GM12878 (cell line): ENCODE measurements at regions not wholly inside any gene's neighbourhood (a gene's known extent, or its start where the extent isn't known, plus 50 kb on each side); places are given as distances from the start of the nearest gene placed in this dataset.

Source experiments
- ATAC-seq: fragments of 200-7000 bp; cut with Tn5 transposase; 3 replicates; pipeline ENCODE4 v1.9.1; 2020; ENCODE audit warnings: mild to moderate bottlenecking, moderate library complexity
- BruUV-seq: library from RNA; stranded (reverse); fragments of 400-500 nt; replicated peaks from 2 replicates; lab custom pipeline; 2021; lab: Mats Ljungman, UMichigan
- CTCF ChIA-PET: fragments of 300-600 bp; sonication (Branson Sonifier 250); formaldehyde crosslinking; extraction: SDS; loops from one replicate; lab custom pipeline; 2021; ENCODE audit warnings: inconsistent platforms; lab: Yijun Ruan, JAX
- POLR2A ChIA-PET: fragments of 350-600 bp; formaldehyde crosslinking; extraction: SDS; loops from one replicate; lab custom pipeline; 2021; ENCODE audit warnings: inconsistent platforms; lab: Charles Lee
- RAD21 ChIA-PET: fragments of 300-600 bp; sonication (Branson Sonifier 250); formaldehyde crosslinking; loops from one replicate; lab custom pipeline; 2023; ENCODE audit warnings: antibody characterized with exemption; ENCODE audit not compliant: unreplicated experiment; lab: Charles Lee
- SMC1A ChIA-PET: fragments of 300-600 bp; sonication (Branson Sonifier 250); formaldehyde crosslinking; loops from one replicate; lab custom pipeline; 2023; ENCODE audit not compliant: unreplicated experiment, uncharacterized antibody; lab: Charles Lee
- DNase-seq: peaks from one replicate; pipeline ENCODE4 v3.0.0-alpha.2; 2011; ENCODE audit warnings: low read depth, low spot score
- FAIRE-seq: peaks from 3 replicates; lab custom pipeline; 2011; peaks lifted over from hg19 to GRCh38; lab: Jason Lieb, UNC
- H2AFZ ChIP-seq: 2 replicates; pipeline ENCODE4 v1.6.0; 2011; ENCODE audit warnings: low read depth, low read length, control low read depth; ENCODE audit not compliant: control insufficient read depth
- H3K27ac ChIP-seq: 2 replicates; pipeline ENCODE4 v1.5.1; 2011; ENCODE audit warnings: control low read depth; ENCODE audit not compliant: control insufficient read depth, insufficient read depth
- H3K27me3 ChIP-seq, 2 experiments: replicated peaks in 1 of 2; 2 replicates each; pipeline versions ENCODE4 v1.6.0 to v1.6.1; 2011; ENCODE audit warnings: low read length in 1 of 2; ENCODE audit not compliant: control insufficient read depth in 2 of 2, insufficient read depth in 2 of 2
- H3K36me3 ChIP-seq, 2 experiments: 2 replicates each; pipeline ENCODE4 v1.5.1; 2011; ENCODE audit warnings: low read length in 1 of 2; ENCODE audit not compliant: control insufficient read depth in 2 of 2, insufficient read depth in 2 of 2
- H3K4me1 ChIP-seq: 2 replicates; pipeline ENCODE4 v1.6.1; 2011; ENCODE audit warnings: mild to moderate bottlenecking, low read length, moderate library complexity, mixed read lengths; ENCODE audit not compliant: control insufficient read depth, insufficient read depth
- H3K4me2 ChIP-seq: 2 replicates; pipeline ENCODE4 v1.6.0; 2011; ENCODE audit warnings: control low read depth; ENCODE audit not compliant: control insufficient read depth, insufficient read depth
- H3K4me3 ChIP-seq: fragments of 200-600 bp; sonication (generic); 2 replicates; pipeline ENCODE4 v1.5.1; 2016
- H3K79me2 ChIP-seq: 2 replicates; pipeline ENCODE4 v1.6.0; 2011; ENCODE audit warnings: low read length; ENCODE audit not compliant: control insufficient read depth, insufficient read depth
- H3K9ac ChIP-seq: 2 replicates; pipeline ENCODE4 v1.8.0; 2011; ENCODE audit warnings: low read length, control low read depth, mixed read lengths; ENCODE audit not compliant: control insufficient read depth, insufficient read depth
- H3K9me3 ChIP-seq: replicated peaks from 3 replicates; pipeline ENCODE4 v1.5.1; 2011; ENCODE audit warnings: mild to moderate bottlenecking, low read length; ENCODE audit not compliant: control insufficient read depth, insufficient read depth
- H4K20me1 ChIP-seq: 2 replicates; pipeline ENCODE4 v1.6.0; 2011; ENCODE audit not compliant: control insufficient read depth, insufficient read depth
- MTA2 ChIP-seq: fragments of 450-650 bp; IDR thresholded peaks from 2 replicates; pipeline ENCODE4 v1.6.1; 2016; ENCODE audit warnings: low read depth, mild to moderate bottlenecking, moderate library complexity
- SUZ12 ChIP-seq: fragments of 200-600 bp; sonication (generic); IDR thresholded peaks from one replicate; pipeline ENCODE4 v1.6.1; 2018; ENCODE audit warnings: antibody characterized with exemption, mild to moderate bottlenecking; ENCODE audit not compliant: unreplicated experiment
- WGBS: methylation state at CpG from one replicate; pipeline ENCODE4 v1.1.6; 2016; ENCODE audit warnings: low lambda C conversion rate; ENCODE audit not compliant: insufficient replicate concordance, insufficient coverage; ENCODE audit errors: missing lambda C conversion rate; 5-methylcytosine and 5-hydroxymethylcytosine counted together
- in situ Hi-C: fragments of 300-500 bp; cut with MboI; formaldehyde crosslinking; loops from 9 replicates; pipeline ENCODE4 v1.14.3; 2018; ENCODE audit warnings: mixed read lengths
- intact Hi-C: fragments of 100-400 bp; cut with micrococcal nuclease; formaldehyde crosslinking; loops from one replicate; pipeline ENCODE4 v1.14.2; 2022; ENCODE audit not compliant: unreplicated experiment
- TF ChIP-seq, protein P1 (sequence below): fragments of 450-650 bp; formaldehyde crosslinking; IDR thresholded peaks from 2 replicates; pipeline ENCODE4 v1.5.0; 2022; ENCODE audit warnings: mild to moderate bottlenecking, missing genetic modification characterization

GRCh38 chr2:45168711-45169338, 159.6 kb upstream of the SIX2 start:
- POLR2A ChIA-PET: no interaction called here
- in situ Hi-C loops: no loop called here
- Histone ChIP-seq H3K27ac (no peak overlapping the region), H3K9ac (no peak overlapping the region), H3K36me3 (no peaks in the 10 kb centered on the region), H3K4me2 (no peak overlapping the region; the same call in 1 of the 2 replicates), H3K9me3 (no peaks in the 10 kb centered on the region), H2AFZ (no peak overlapping the region), H3K79me2 (no peaks in the 10 kb centered on the region), H3K27me3 (peaks cover 2 to 23% of the 10 kb centered on the region in 2 experiments; a peak in 3 of 4 replicates), H3K4me1 (no peaks in the 10 kb centered on the region), H3K4me3 (no peak overlapping the region), H4K20me1 (no peaks in the 10 kb centered on the region)
- 8% methylated on average over 58 of the region's 70 CpGs for WGBS
- FAIRE-seq: no peak
- CTCF ChIA-PET: no interaction called here
- TF ChIP-seq MTA2 (no peak), SUZ12 (peak; percentile 76)
- TF ChIP-seq, protein P1, sequence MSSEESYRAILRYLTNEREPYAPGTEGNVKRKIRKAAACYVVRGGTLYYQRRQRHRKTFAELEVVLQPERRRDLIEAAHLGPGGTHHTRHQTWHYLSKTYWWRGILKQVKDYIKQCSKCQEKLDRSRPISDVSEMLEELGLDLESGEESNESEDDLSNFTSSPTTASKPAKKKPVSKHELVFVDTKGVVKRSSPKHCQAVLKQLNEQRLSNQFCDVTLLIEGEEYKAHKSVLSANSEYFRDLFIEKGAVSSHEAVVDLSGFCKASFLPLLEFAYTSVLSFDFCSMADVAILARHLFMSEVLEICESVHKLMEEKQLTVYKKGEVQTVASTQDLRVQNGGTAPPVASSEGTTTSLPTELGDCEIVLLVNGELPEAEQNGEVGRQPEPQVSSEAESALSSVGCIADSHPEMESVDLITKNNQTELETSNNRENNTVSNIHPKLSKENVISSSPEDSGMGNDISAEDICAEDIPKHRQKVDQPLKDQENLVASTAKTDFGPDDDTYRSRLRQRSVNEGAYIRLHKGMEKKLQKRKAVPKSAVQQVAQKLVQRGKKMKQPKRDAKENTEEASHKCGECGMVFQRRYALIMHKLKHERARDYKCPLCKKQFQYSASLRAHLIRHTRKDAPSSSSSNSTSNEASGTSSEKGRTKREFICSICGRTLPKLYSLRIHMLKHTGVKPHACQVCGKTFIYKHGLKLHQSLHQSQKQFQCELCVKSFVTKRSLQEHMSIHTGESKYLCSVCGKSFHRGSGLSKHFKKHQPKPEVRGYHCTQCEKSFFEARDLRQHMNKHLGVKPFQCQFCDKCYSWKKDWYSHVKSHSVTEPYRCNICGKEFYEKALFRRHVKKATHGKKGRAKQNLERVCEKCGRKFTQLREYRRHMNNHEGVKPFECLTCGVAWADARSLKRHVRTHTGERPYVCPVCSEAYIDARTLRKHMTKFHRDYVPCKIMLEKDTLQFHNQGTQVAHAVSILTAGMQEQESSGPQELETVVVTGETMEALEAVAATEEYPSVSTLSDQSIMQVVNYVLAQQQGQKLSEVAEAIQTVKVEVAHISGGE (CRISPR knock-in tag): no peak
- SMC1A ChIA-PET: interaction anchor here (0.7 kb wide), 1 partner anchor 16 kb away, joined by 3 read pairs; no protein-coding TSS in a partner anchor
- intact Hi-C loops: no loop called here
- no peak for ATAC-seq
- no TSS peak for BruUV-seq
- no peak for DNase-seq
- RAD21 ChIA-PET: no interaction called here
